Liver (tissue), 7 donors: ENCODE measurements at regions not wholly inside any gene's neighbourhood (a gene's known extent, or its start where the extent isn't known, plus 50 kb on each side); places are given as distances from the start of the nearest gene placed in this dataset.

Experiments
- DNase-seq: peaks from one replicate; pipeline ENCODE4 v3.0.0-alpha.2; 2017; ENCODE audit warnings: low spot score
- H3K27ac ChIP-seq, 2 donors: one replicate each; pipeline ENCODE4 v1.7.0; 2013; ENCODE audit warnings: inconsistent platforms in 2 of 2, low read length in 2 of 2, control low read depth in 1 of 2, low read depth in 1 of 2, mild to moderate bottlenecking in 1 of 2
- H3K27me3 ChIP-seq, 4 donors: one replicate each; pipeline versions ENCODE4 v1.6.1 to v1.7.0; 2013; ENCODE audit warnings: low read length in 3 of 4, inconsistent platforms in 1 of 4, mild to moderate bottlenecking in 1 of 4, moderate library complexity in 1 of 4; ENCODE audit not compliant: control insufficient read depth in 4 of 4, insufficient read depth in 4 of 4
- H3K36me3 ChIP-seq, 4 donors: one replicate each; pipeline versions ENCODE4 v1.6.1 to v1.7.0; 2013; ENCODE audit warnings: low read length in 3 of 4, mild to moderate bottlenecking in 3 of 4, low read depth in 1 of 4, moderate library complexity in 1 of 4; ENCODE audit not compliant: control insufficient read depth in 4 of 4, insufficient read depth in 3 of 4
- H3K4me1 ChIP-seq, 4 donors: one replicate each; pipeline versions ENCODE4 v1.6.1 to v1.7.0; 2013; ENCODE audit warnings: low read length in 3 of 4, mild to moderate bottlenecking in 3 of 4, moderate library complexity in 1 of 4; ENCODE audit not compliant: control insufficient read depth in 4 of 4, insufficient read depth in 4 of 4
- H3K4me3 ChIP-seq, 3 donors: one replicate each; pipeline versions ENCODE4 v1.6.1 to v1.7.0; 2013; ENCODE audit warnings: low read length in 3 of 3, control low read depth in 1 of 3, low read depth in 1 of 3, mild to moderate bottlenecking in 1 of 3
- H3K9ac ChIP-seq, 2 donors: one replicate each; pipeline ENCODE4 v1.7.0; 2013; ENCODE audit warnings: low read length in 2 of 2, mild to moderate bottlenecking in 2 of 2, moderate library complexity in 2 of 2, control low read depth in 1 of 2, low read depth in 1 of 2
- H3K9me3 ChIP-seq, 4 donors: one replicate each; pipeline versions ENCODE4 v1.6.1 to v1.7.0; 2013; ENCODE audit warnings: low read length in 3 of 4; ENCODE audit not compliant: control insufficient read depth in 4 of 4
- FOXA1 ChIP-seq: IDR thresholded peaks from 2 replicates; pipeline ENCODE4 v1.6.1; 2016; ENCODE audit warnings: antibody characterized with exemption
- FOXA2 ChIP-seq: IDR thresholded peaks from 2 replicates; pipeline ENCODE4 v1.6.1; 2016; ENCODE audit warnings: antibody characterized with exemption
- GABPA ChIP-seq, 2 donors: IDR thresholded peaks in 1 of 2; conservative IDR thresholded peaks in 1 of 2; 2 replicates each; pipeline ENCODE4 v1.6.1; 2016; ENCODE audit warnings: antibody characterized with exemption in 2 of 2, mild to moderate bottlenecking in 1 of 2, moderate library complexity in 1 of 2
- HNF4A ChIP-seq, 2 donors: conservative IDR thresholded peaks; 2 replicates each; pipeline ENCODE4 v1.6.1; 2016; ENCODE audit warnings: antibody characterized with exemption in 2 of 2, mild to moderate bottlenecking in 2 of 2
- HNF4G ChIP-seq: IDR thresholded peaks from 2 replicates; pipeline ENCODE4 v1.6.1; 2016; ENCODE audit warnings: antibody characterized with exemption
- REST ChIP-seq: IDR thresholded peaks from 2 replicates; pipeline ENCODE4 v1.6.1; 2016; ENCODE audit warnings: antibody characterized with exemption, mild to moderate bottlenecking
- SP1 ChIP-seq: IDR thresholded peaks from 2 replicates; pipeline ENCODE4 v1.6.1; 2018; ENCODE audit warnings: antibody characterized with exemption, mild to moderate bottlenecking
- TAF1 ChIP-seq: conservative IDR thresholded peaks from 2 replicates; pipeline ENCODE4 v1.6.1; 2016; ENCODE audit warnings: antibody characterized with exemption, mild to moderate bottlenecking
- YY1 ChIP-seq: IDR thresholded peaks from 2 replicates; pipeline ENCODE4 v1.6.1; 2016; ENCODE audit warnings: antibody characterized with exemption, mild to moderate bottlenecking
- WGBS: extraction: QIAGEN DNeasy Blood & Tissue Kit; methylation state at CpG from one replicate; pipeline ENCODE4 v1.1.7; 2013; 5-methylcytosine and 5-hydroxymethylcytosine counted together
- TF ChIP-seq, protein P1 (sequence below): IDR thresholded peaks from 2 replicates; pipeline ENCODE4 v1.6.1; 2016; ENCODE audit warnings: antibody characterized with exemption
- TF ChIP-seq, protein P2 (sequence below): IDR thresholded peaks from 2 replicates; pipeline ENCODE4 v1.6.1; 2016; ENCODE audit warnings: antibody characterized with exemption
- donor health status: healthy.
- donor health status: healthy.
- donor health status: healthy.
- donor health status: healthy.

DNA sequence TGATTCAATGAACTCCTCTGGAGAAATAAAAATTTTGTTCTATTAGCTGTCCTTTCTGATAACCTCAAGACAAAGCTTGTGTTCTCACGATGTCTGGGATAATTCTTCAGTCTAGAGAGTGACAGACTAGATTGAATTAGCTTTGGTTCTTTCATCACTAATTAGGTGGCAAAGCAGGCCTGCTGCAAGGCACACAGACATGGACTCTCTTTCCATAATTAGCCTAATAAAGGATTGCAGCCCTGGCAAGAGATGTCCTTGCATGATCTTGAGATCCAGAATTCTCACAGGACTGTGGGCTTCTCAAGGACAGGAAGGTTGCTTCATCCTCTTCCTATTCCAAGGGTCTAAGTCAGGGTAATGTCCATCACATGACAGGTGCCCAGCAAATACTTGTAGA, 245.6 kb upstream of the ZC3H12C start (continued):
- TF ChIP-seq REST (no peak), TAF1 (no peak)

DNA sequence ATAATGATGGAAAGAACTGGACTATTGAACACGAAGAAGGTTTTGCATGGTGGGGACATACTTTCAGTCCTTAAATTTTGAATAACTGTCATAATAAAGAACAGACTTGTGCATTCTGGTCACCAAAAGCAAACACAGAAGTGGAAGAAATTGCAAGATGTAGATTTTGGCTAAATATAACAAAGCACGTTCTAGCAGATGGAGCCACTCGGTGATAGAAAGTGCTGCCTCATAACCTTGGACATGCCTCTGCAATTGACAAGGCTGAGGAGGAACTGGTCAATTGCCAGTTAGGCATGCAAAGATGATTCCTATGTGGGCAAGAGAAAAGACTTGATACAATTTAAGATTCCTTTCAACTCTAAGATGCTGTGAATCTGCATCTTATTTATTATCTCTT, 244.1 kb upstream of the ZC3H12C start:
- no peak overlapping the region for H3K27ac ChIP-seq
- no peak for TF ChIP-seq SP1
- TF ChIP-seq, protein P1, sequence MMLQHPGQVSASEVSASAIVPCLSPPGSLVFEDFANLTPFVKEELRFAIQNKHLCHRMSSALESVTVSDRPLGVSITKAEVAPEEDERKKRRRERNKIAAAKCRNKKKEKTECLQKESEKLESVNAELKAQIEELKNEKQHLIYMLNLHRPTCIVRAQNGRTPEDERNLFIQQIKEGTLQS = no peak
- no peak for TF ChIP-seq FOXA2
- no peak for TF ChIP-seq FOXA1
- TF ChIP-seq GABPA (IDR thresholded peaks at IDR 0.05 in 1 of 2, conservative IDR thresholded peaks at IDR 0.05 in 1 of 2) = no peak
- TF ChIP-seq YY1 = no peak
- no peaks in the 10 kb centered on the region for H3K36me3 ChIP-seq
- 97% methylated on average over 3 of the region's 3 CpGs for WGBS
- DNase-seq = no peak
- H3K9ac ChIP-seq = no peak overlapping the region
- H3K27me3 ChIP-seq = no peaks in the 10 kb centered on the region
- H3K4me3 ChIP-seq = no peak overlapping the region
- no peaks in the 10 kb centered on the region for H3K4me1 ChIP-seq
- no peaks in the 10 kb centered on the region for H3K9me3 ChIP-seq

GRCh38 chr11:109849946-109850345, 243.2 kb upstream of the ZC3H12C start:
- no peaks in the 10 kb centered on the region for H3K4me1 ChIP-seq
- 83% methylated on average over 5 of the region's 5 CpGs for WGBS
- no peak for DNase-seq
- H3K9me3 ChIP-seq = no peaks in the 10 kb centered on the region
- TF ChIP-seq, protein P1 = no peak
- TF ChIP-seq SP1 = no peak
- TF ChIP-seq, protein P2, sequence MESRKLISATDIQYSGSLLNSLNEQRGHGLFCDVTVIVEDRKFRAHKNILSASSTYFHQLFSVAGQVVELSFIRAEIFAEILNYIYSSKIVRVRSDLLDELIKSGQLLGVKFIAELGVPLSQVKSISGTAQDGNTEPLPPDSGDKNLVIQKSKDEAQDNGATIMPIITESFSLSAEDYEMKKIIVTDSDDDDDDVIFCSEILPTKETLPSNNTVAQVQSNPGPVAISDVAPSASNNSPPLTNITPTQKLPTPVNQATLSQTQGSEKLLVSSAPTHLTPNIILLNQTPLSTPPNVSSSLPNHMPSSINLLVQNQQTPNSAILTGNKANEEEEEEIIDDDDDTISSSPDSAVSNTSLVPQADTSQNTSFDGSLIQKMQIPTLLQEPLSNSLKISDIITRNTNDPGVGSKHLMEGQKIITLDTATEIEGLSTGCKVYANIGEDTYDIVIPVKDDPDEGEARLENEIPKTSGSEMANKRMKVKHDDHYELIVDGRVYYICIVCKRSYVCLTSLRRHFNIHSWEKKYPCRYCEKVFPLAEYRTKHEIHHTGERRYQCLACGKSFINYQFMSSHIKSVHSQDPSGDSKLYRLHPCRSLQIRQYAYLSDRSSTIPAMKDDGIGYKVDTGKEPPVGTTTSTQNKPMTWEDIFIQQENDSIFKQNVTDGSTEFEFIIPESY = no peak
- TF ChIP-seq HNF4G = no peak
- TF ChIP-seq HNF4A (conservative IDR thresholded peaks at IDR 0.05) = no peak
- no peaks in the 10 kb centered on the region for H3K36me3 ChIP-seq
- H3K9ac ChIP-seq = no peak overlapping the region
- no peaks in the 10 kb centered on the region for H3K27me3 ChIP-seq
- no peak overlapping the region for H3K27ac ChIP-seq
- no peak overlapping the region for H3K4me3 ChIP-seq
